Natural killer cell (primary cell): ENCODE measurements at regions not wholly inside any gene's neighbourhood (a gene's known extent, or its start where the extent isn't known, plus 50 kb on each side); places are given as distances from the start of the nearest gene placed in this dataset.

Experiments used
- ATAC-seq, 3 donors: fragments of 150-1000 bp in 2 of 3; fragments of 200-7000 bp in 1 of 3; cut with Tn5 transposase; 1 replicate in 1 of 3; 2 replicates in 2 of 3; pipeline ENCODE4 v1.10.0; 2021; ENCODE audit warnings: mild to moderate bottlenecking in 2 of 3, moderate library complexity in 2 of 3
- DNase-seq, 2 donors: peaks; one replicate each; pipeline versions ENCODE4 v3.0.0 to v3.0.0-alpha.2; 2013 to 2021; ENCODE audit warnings: mixed read lengths in 1 of 2
- H3K27ac ChIP-seq: one replicate; pipeline ENCODE4 v1.5.1; 2013; ENCODE audit warnings: mild to moderate bottlenecking, low read length
- H3K27me3 ChIP-seq: one replicate; pipeline ENCODE4 v1.6.1; 2013; ENCODE audit warnings: low read length; ENCODE audit not compliant: control insufficient read depth, insufficient read depth
- H3K36me3 ChIP-seq: one replicate; pipeline ENCODE4 v1.6.1; 2013; ENCODE audit warnings: low read length; ENCODE audit not compliant: control insufficient read depth, insufficient read depth
- H3K4me1 ChIP-seq: one replicate; pipeline ENCODE4 v1.6.1; 2013; ENCODE audit warnings: low read length; ENCODE audit not compliant: control insufficient read depth, insufficient read depth
- H3K4me3 ChIP-seq: one replicate; pipeline ENCODE4 v1.5.1; 2013; ENCODE audit warnings: low read length
- H3K9me3 ChIP-seq: one replicate; pipeline ENCODE4 v1.6.1; 2013; ENCODE audit warnings: low read length; ENCODE audit not compliant: control insufficient read depth, insufficient read depth
- H3K27ac Mint-ChIP-seq, 2 donors: one replicate each; pipeline ENCODE4 v1.8.0; 2022; ENCODE audit warnings: mild to moderate bottlenecking in 2 of 2, mixed read lengths in 2 of 2, moderate library complexity in 1 of 2
- H3K27me3 Mint-ChIP-seq, 2 donors: one replicate each; pipeline ENCODE4 v1.8.0; 2022; ENCODE audit warnings: low read depth in 2 of 2, mixed read lengths in 2 of 2
- H3K36me3 Mint-ChIP-seq: one replicate; pipeline ENCODE4 v1.8.0; 2022; ENCODE audit warnings: mixed read lengths
- H3K4me1 Mint-ChIP-seq, 2 donors: one replicate each; pipeline ENCODE4 v1.8.0; 2022; ENCODE audit warnings: mixed read lengths in 2 of 2
- H3K4me3 Mint-ChIP-seq: one replicate; pipeline ENCODE4 v1.8.0; 2022; ENCODE audit warnings: mild to moderate bottlenecking, moderate library complexity, mixed read lengths
- H3K9me3 Mint-ChIP-seq, 2 donors: one replicate each; pipeline ENCODE4 v1.8.0; 2022; ENCODE audit warnings: mixed read lengths in 2 of 2
- WGBS: methylation state at CpG from one replicate; pipeline ENCODE4 v1.1.7; 2013; ENCODE audit warnings: missing lambda C conversion rate; ENCODE audit not compliant: insufficient coverage; 5-methylcytosine and 5-hydroxymethylcytosine counted together
- intact Hi-C: fragments of 100-400 bp; cut with micrococcal nuclease; formaldehyde crosslinking; loops from one replicate; pipeline ENCODE4 v1.14.2; 2022
- TF ChIP-seq, protein P1 (sequence below): fragments of 200-600 bp; IDR thresholded peaks from one replicate; pipeline ENCODE4 v1.8.0; 2022; ENCODE audit warnings: antibody characterized with exemption

- H3K9me3 Mint-ChIP-seq, result peaks cover 11 to 14% of the 10 kb centered on the region in 2 donors
- intact Hi-C loops, result no loop called here
- Histone ChIP-seq H3K27ac (no peak overlapping the region), H3K4me1 (no peaks in the 10 kb centered on the region), H3K36me3 (no peaks in the 10 kb centered on the region), H3K4me3 (no peak overlapping the region), H3K9me3 (peaks cover 5% of the 10 kb centered on the region), H3K27me3 (no peaks in the 10 kb centered on the region)
- H3K27ac Mint-ChIP-seq, result no peak overlapping the region
- ATAC-seq (no peak), DNase-seq (no peak)
- TF ChIP-seq, protein P1, sequence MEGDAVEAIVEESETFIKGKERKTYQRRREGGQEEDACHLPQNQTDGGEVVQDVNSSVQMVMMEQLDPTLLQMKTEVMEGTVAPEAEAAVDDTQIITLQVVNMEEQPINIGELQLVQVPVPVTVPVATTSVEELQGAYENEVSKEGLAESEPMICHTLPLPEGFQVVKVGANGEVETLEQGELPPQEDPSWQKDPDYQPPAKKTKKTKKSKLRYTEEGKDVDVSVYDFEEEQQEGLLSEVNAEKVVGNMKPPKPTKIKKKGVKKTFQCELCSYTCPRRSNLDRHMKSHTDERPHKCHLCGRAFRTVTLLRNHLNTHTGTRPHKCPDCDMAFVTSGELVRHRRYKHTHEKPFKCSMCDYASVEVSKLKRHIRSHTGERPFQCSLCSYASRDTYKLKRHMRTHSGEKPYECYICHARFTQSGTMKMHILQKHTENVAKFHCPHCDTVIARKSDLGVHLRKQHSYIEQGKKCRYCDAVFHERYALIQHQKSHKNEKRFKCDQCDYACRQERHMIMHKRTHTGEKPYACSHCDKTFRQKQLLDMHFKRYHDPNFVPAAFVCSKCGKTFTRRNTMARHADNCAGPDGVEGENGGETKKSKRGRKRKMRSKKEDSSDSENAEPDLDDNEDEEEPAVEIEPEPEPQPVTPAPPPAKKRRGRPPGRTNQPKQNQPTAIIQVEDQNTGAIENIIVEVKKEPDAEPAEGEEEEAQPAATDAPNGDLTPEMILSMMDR, result no peak
- H3K4me3 Mint-ChIP-seq, result no peak overlapping the region
- 90% methylated on average over 2 of the region's 2 CpGs for WGBS
- no peaks in the 10 kb centered on the region for H3K36me3 Mint-ChIP-seq
- H3K4me1 Mint-ChIP-seq, result no peaks in the 10 kb centered on the region
- no peaks in the 10 kb centered on the region for H3K27me3 Mint-ChIP-seq
Observed at GRCh38 chr2:146214394-146214929, 1630.4 kb upstream of the ACVR2A start.

DNA sequence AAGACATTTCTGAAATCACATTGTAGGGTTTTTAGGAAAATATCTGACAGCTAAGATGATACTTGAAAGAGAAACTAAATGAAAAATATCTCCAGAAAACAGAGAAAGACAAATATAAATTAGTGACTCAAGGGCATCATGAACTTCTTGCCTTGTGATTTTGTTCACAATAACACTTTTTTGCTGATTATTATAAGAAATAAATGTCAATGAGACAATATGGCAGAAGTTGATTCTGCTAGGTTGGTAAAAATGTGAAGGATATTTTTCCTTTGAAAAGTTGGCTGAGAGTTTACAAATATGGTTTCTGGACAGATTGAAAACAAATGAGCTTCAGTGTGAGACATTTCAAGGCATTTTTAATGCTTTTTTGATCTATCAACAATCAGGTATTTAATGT is 1631.2 kb upstream of the ACVR2A start:
- TF ChIP-seq, protein P1, result no peak
- Mint-ChIP-seq H3K4me1 (no peaks in the 10 kb centered on the region), H3K9me3 (peaks cover 11 to 14% of the 10 kb centered on the region in 2 donors), H3K27ac (no peak overlapping the region), H3K27me3 (no peaks in the 10 kb centered on the region), H3K4me3 (no peak overlapping the region), H3K36me3 (no peaks in the 10 kb centered on the region)
- H3K9me3 ChIP-seq, result peaks cover 5% of the 10 kb centered on the region
- H3K4me3 ChIP-seq, result no peak overlapping the region
- no peaks in the 10 kb centered on the region for H3K27me3 ChIP-seq
- DNase-seq, result no peak
- no peak overlapping the region for H3K27ac ChIP-seq
- H3K36me3 ChIP-seq, result no peaks in the 10 kb centered on the region
- intact Hi-C loops, result no loop called here
- no peak for ATAC-seq
- H3K4me1 ChIP-seq, result no peaks in the 10 kb centered on the region

GRCh38 chr2:146212602-146213001 is 1632.2 kb upstream of the ACVR2A start:
- Histone ChIP-seq H3K27ac (no peak overlapping the region), H3K27me3 (no peaks in the 10 kb centered on the region), H3K36me3 (no peaks in the 10 kb centered on the region), H3K4me1 (no peaks in the 10 kb centered on the region), H3K9me3 (peaks cover 5% of the 10 kb centered on the region), H3K4me3 (no peak overlapping the region)
- no peaks in the 10 kb centered on the region for H3K27me3 Mint-ChIP-seq
- H3K36me3 Mint-ChIP-seq, result no peaks in the 10 kb centered on the region
- DNase-seq, result no peak
- no peaks in the 10 kb centered on the region for H3K4me1 Mint-ChIP-seq
- TF ChIP-seq, protein P1, result no peak
- no peak overlapping the region for H3K4me3 Mint-ChIP-seq
- H3K27ac Mint-ChIP-seq, result no peak overlapping the region
- ATAC-seq, result no peak
- 86% methylated on average over 3 of the region's 4 CpGs for WGBS
- intact Hi-C loops, result no loop called here
- peaks cover 11 to 14% of the 10 kb centered on the region in 2 donors for H3K9me3 Mint-ChIP-seq

DNA sequence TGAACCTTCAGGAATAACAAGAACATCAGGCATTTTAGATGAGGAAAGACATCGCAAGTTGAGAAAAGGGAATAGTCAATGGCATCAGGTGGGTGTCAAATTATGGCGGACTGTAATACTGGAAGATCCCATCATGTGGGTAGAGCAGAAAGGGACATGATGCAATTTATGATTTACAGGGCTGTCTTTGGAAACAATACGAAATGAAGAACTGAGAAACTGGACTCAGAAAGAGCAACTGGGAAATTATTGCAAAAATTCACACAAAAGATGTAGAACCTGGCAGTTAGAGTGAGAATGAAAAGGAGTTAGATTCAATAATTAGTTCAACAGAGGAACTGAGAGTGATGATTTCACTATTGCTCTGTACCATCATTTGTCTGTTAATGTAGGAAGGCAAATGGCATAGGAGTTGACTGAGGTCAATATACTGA is 1635.0 kb upstream of the ACVR2A start:
- DNase-seq (no peak), ATAC-seq (no peak)
- no peaks in the 10 kb centered on the region for H3K27me3 ChIP-seq
- H3K9me3 ChIP-seq, result peaks cover 5% of the 10 kb centered on the region
- H3K36me3 ChIP-seq, result no peaks in the 10 kb centered on the region
- Mint-ChIP-seq H3K4me1 (no peaks in the 10 kb centered on the region), H3K4me3 (no peak overlapping the region), H3K27ac (no peak overlapping the region), H3K36me3 (no peaks in the 10 kb centered on the region), H3K9me3 (peaks cover 12 to 14% of the 10 kb centered on the region in 2 donors), H3K27me3 (no peaks in the 10 kb centered on the region)
- no peak overlapping the region for H3K27ac ChIP-seq
- TF ChIP-seq, protein P1, result no peak
- WGBS, result 81% methylated on average over 3 of the region's 3 CpGs
- intact Hi-C loops, result no loop called here
- no peaks in the 10 kb centered on the region for H3K4me1 ChIP-seq
- H3K4me3 ChIP-seq, result no peak overlapping the region
